ENCODE measurements at regions not wholly inside any gene's neighbourhood (a gene's known extent, or its start where the extent isn't known, plus 50 kb on each side); places are given as distances from the start of the nearest gene placed in this dataset.

- intact Hi-C loops (cut with micrococcal nuclease), result no loop called here
- no peak for ATAC-seq
- Histone ChIP-seq H3K36me3 (ENCODE audit: low read depth, low read length) (no peaks in the 10 kb centered on the region), H3K9me2 (replicated peaks; ENCODE audit: low read length) (no peaks in the 10 kb centered on the region), H3K4me2 (ENCODE audit: low read length) (no peak overlapping the region), H3K9ac (ENCODE audit: low read length) (no peak overlapping the region), H3K4me1 (ENCODE audit: insufficient read depth, low read length) (no peaks in the 10 kb centered on the region), H3K9me3 (ENCODE audit: low read length) (no peaks in the 10 kb centered on the region), H2AFZ (ENCODE audit: low read length) (no peak overlapping the region), H3K27ac (ENCODE audit: low read length) (no peak overlapping the region), H3K27me3 (ENCODE audit: low read length) (peaks cover 21% of the 10 kb centered on the region; the same call in 1 of the 2 replicates), H3K4me3 (ENCODE audit: low read length) (no peak overlapping the region), H3F3A (ENCODE audit: low read length, unreplicated experiment) (no peaks in the 10 kb centered on the region), H4K20me1 (ENCODE audit: low read length) (no peaks in the 10 kb centered on the region), H3K79me2 (ENCODE audit: low read length) (no peaks in the 10 kb centered on the region)
- BruUV-seq (replicated peaks), result no TSS peak
- CTCF ChIA-PET, result no interaction called here
- DNase-seq, result no peak
- POLR2A ChIA-PET (ENCODE audit: unreplicated experiment), result no interaction called here
- no peak for TF ChIP-seq EZH2 (IDR thresholded peaks at IDR 0.05; ENCODE audit: low read length, unreplicated experiment)
- no peak for TF ChIP-seq EZH2phosphoT487 (IDR thresholded peaks at IDR 0.05; ENCODE audit: borderline replicate concordance, low read length)
- TF ChIP-seq, protein P1, sequence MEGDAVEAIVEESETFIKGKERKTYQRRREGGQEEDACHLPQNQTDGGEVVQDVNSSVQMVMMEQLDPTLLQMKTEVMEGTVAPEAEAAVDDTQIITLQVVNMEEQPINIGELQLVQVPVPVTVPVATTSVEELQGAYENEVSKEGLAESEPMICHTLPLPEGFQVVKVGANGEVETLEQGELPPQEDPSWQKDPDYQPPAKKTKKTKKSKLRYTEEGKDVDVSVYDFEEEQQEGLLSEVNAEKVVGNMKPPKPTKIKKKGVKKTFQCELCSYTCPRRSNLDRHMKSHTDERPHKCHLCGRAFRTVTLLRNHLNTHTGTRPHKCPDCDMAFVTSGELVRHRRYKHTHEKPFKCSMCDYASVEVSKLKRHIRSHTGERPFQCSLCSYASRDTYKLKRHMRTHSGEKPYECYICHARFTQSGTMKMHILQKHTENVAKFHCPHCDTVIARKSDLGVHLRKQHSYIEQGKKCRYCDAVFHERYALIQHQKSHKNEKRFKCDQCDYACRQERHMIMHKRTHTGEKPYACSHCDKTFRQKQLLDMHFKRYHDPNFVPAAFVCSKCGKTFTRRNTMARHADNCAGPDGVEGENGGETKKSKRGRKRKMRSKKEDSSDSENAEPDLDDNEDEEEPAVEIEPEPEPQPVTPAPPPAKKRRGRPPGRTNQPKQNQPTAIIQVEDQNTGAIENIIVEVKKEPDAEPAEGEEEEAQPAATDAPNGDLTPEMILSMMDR (conservative IDR thresholded peaks at IDR 0.05; ENCODE audit: low read depth, low read length), result no peak
Observed at GRCh38 chr18:76757925-76758324, 64.4 kb upstream of the ZNF236 start.

DNA sequence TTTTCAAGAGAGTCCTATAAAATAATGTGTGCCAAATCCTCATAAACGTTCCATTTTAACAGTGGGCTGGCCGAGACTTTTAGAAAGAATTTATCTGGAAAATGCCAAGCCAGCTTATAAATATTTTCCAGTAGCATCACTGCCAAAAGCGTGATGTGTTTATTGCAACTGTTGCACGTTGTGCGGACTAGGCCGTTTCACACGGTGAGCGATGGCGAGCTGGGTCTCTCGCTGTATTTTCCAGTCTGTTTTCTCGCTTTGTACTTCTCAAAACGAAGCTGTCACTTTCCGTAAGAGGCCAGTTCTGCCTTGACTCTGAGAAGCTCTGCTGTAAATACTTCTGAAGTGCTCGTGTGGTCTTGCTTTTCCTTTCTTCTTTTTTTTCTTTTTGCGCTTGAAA, 65.0 kb upstream of the ZNF236 start:
- ATAC-seq, result no peak

DNA sequence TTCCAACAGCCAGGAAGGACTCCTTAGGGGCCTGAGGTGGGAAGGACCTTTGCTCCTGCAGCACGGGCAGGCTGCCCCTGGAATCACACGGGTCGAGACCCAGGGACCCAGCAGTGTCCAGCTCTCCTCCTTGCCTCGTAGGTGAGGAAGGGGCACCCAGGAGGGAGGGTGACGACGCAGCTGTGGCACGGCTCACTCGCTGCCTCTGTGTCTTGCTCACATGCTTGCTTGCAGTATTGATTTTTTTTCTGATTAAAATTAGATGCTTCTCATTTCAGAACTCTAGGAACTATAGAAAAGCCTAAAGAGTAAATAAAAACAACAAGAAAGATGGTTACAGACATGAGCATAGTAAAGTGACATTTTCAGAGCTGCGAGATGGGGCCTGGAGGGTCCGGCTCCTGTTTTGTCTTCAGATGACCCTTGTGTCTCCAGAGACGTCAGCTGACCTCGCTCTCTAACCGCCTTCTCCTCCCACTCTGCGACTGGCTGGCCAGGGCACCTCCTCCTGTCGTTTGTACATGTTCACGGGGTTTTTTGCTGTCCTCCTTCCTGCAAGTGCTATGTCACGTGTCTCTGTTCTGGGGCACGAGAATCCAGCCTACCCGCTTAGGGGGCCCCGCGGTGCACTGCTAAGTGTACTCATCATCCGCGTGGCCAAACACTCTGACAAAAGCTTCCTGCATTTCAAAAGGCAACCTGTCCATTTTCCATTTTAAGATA, 65.7 kb upstream of the ZNF236 start:
- no TSS peak for BruUV-seq (replicated peaks)
- Histone ChIP-seq H3K79me2 (ENCODE audit: low read length) (no peaks in the 10 kb centered on the region), H4K20me1 (ENCODE audit: low read length) (no peaks in the 10 kb centered on the region), H3F3A (ENCODE audit: low read length, unreplicated experiment) (no peaks in the 10 kb centered on the region), H3K36me3 (ENCODE audit: low read depth, low read length) (no peaks in the 10 kb centered on the region), H3K27ac (ENCODE audit: low read length) (no peak overlapping the region), H3K4me3 (ENCODE audit: low read length) (no peak overlapping the region), H3K9me3 (ENCODE audit: low read length) (no peaks in the 10 kb centered on the region), H2AFZ (ENCODE audit: low read length) (no peak overlapping the region), H3K9ac (ENCODE audit: low read length) (no peak overlapping the region), H3K4me1 (ENCODE audit: insufficient read depth, low read length) (no peaks in the 10 kb centered on the region), H3K27me3 (ENCODE audit: low read length) (peaks cover 13% of the 10 kb centered on the region; the same call in 1 of the 2 replicates), H3K9me2 (replicated peaks; ENCODE audit: low read length) (no peaks in the 10 kb centered on the region), H3K4me2 (ENCODE audit: low read length) (no peak overlapping the region)
- TF ChIP-seq EZH2phosphoT487 (IDR thresholded peaks at IDR 0.05; ENCODE audit: borderline replicate concordance, low read length), result no peak
- TF ChIP-seq EZH2 (IDR thresholded peaks at IDR 0.05; ENCODE audit: low read length, unreplicated experiment), result no peak
- TF ChIP-seq, protein P1 (conservative IDR thresholded peaks at IDR 0.05; ENCODE audit: low read depth, low read length), result no peak
- ChIA-PET POLR2A (ENCODE audit: unreplicated experiment) (no interaction called here), CTCF (no interaction called here)
- ATAC-seq, result no peak
- intact Hi-C loops (cut with micrococcal nuclease), result no loop called here
- DNase-seq, result no peak

More for the DNA sequence above, 65.0 kb upstream of the ZNF236 start:
- no peak overlapping the region for H3K4me2 ChIP-seq (ENCODE audit: low read length)
- no peaks in the 10 kb centered on the region for H3K9me3 ChIP-seq (ENCODE audit: low read length)
- ChIA-PET CTCF (no interaction called here), POLR2A (ENCODE audit: unreplicated experiment) (no interaction called here)
- no peaks in the 10 kb centered on the region for H3K9me2 ChIP-seq (replicated peaks; ENCODE audit: low read length)
- no peak overlapping the region for H3K27ac ChIP-seq (ENCODE audit: low read length)
- BruUV-seq (replicated peaks), result no TSS peak
- H3K4me3 ChIP-seq (ENCODE audit: low read length), result no peak overlapping the region
- no peaks in the 10 kb centered on the region for H3K4me1 ChIP-seq (ENCODE audit: insufficient read depth, low read length)
- peaks cover 16% of the 10 kb centered on the region; the same call in 1 of the 2 replicates for H3K27me3 ChIP-seq (ENCODE audit: low read length)
- no peaks in the 10 kb centered on the region for H3K36me3 ChIP-seq (ENCODE audit: low read depth, low read length)
- no peaks in the 10 kb centered on the region for H3F3A ChIP-seq (ENCODE audit: low read length, unreplicated experiment)
- no peak for TF ChIP-seq EZH2phosphoT487 (IDR thresholded peaks at IDR 0.05; ENCODE audit: borderline replicate concordance, low read length)
- TF ChIP-seq, protein P1 (conservative IDR thresholded peaks at IDR 0.05; ENCODE audit: low read depth, low read length), result no peak
- no peak for TF ChIP-seq EZH2 (IDR thresholded peaks at IDR 0.05; ENCODE audit: low read length, unreplicated experiment)
- intact Hi-C loops (cut with micrococcal nuclease), result no loop called here
- no peak for DNase-seq
- H3K79me2 ChIP-seq (ENCODE audit: low read length), result no peaks in the 10 kb centered on the region
- no peaks in the 10 kb centered on the region for H4K20me1 ChIP-seq (ENCODE audit: low read length)
- H2AFZ ChIP-seq (ENCODE audit: low read length), result no peak overlapping the region
- no peak overlapping the region for H3K9ac ChIP-seq (ENCODE audit: low read length)
